Chondrocyte (in vitro differentiated cells): ENCODE measurements at regions not wholly inside any gene's neighbourhood (a gene's known extent, or its start where the extent isn't known, plus 50 kb on each side); places are given as distances from the start of the nearest gene placed in this dataset.
"Not testable (repeated sequence)": the region's sequence is repeated elsewhere in the genome, so short reads cannot be mapped to it uniquely, and the experiment has no call there.

Experiments
- DNase-seq: peaks from one replicate; pipeline ENCODE4 v3.0.0; 2021; ENCODE audit warnings: mixed read lengths, low spot score
- H3K27ac Mint-ChIP-seq: one replicate; pipeline ENCODE4 v1.8.0; 2021; ENCODE audit warnings: mild to moderate bottlenecking, moderate library complexity, mixed read lengths; ENCODE audit not compliant: unreplicated experiment
- H3K27me3 Mint-ChIP-seq: 2 replicates; pipeline ENCODE4 v1.8.0; 2021; ENCODE audit warnings: low read depth, mixed read lengths
- H3K36me3 Mint-ChIP-seq: 2 replicates; pipeline ENCODE4 v1.8.0; 2021; ENCODE audit warnings: low read depth, mixed read lengths
- H3K4me1 Mint-ChIP-seq: 2 replicates; pipeline ENCODE4 v1.8.0; 2021; ENCODE audit warnings: low read depth, mild to moderate bottlenecking, mixed read lengths
- H3K4me3 Mint-ChIP-seq: one replicate; pipeline ENCODE4 v1.8.0; 2021; ENCODE audit warnings: mild to moderate bottlenecking, moderate library complexity, mixed read lengths; ENCODE audit not compliant: unreplicated experiment
- H3K9me3 Mint-ChIP-seq: 2 replicates; pipeline ENCODE4 v1.8.0; 2021; ENCODE audit warnings: low read depth, mixed read lengths
- CTCF ChIP-seq: fragments of 200-600 bp; sonication (generic); IDR thresholded peaks from 2 replicates; pipeline ENCODE4 v1.5.0; 2021; ENCODE audit warnings: antibody characterized with exemption, mild to moderate bottlenecking, moderate library complexity

GRCh38 chr2:131584380-131584779, 56.7 kb downstream of the CCDC74A start:
- H3K4me1 Mint-ChIP-seq, result no peaks in the 10 kb centered on the region
- H3K27me3 Mint-ChIP-seq, result peaks cover 29% of the 10 kb centered on the region
- H3K4me3 Mint-ChIP-seq, result no peak overlapping the region
- H3K36me3 Mint-ChIP-seq, result no peaks in the 10 kb centered on the region
- TF ChIP-seq CTCF, result no peak
- H3K27ac Mint-ChIP-seq, result no peak overlapping the region
- no peak for DNase-seq
- no peaks in the 10 kb centered on the region for H3K9me3 Mint-ChIP-seq

GRCh38 chr2:131584940-131585339, 57.3 kb downstream of the CCDC74A start:
- no peak for DNase-seq
- H3K27me3 Mint-ChIP-seq, result peaks cover 27% of the 10 kb centered on the region
- TF ChIP-seq CTCF, result no peak
- no peaks in the 10 kb centered on the region for H3K9me3 Mint-ChIP-seq
- H3K4me1 Mint-ChIP-seq, result no peaks in the 10 kb centered on the region
- H3K27ac Mint-ChIP-seq, result no peak overlapping the region
- no peak overlapping the region for H3K4me3 Mint-ChIP-seq
- no peaks in the 10 kb centered on the region for H3K36me3 Mint-ChIP-seq

DNA sequence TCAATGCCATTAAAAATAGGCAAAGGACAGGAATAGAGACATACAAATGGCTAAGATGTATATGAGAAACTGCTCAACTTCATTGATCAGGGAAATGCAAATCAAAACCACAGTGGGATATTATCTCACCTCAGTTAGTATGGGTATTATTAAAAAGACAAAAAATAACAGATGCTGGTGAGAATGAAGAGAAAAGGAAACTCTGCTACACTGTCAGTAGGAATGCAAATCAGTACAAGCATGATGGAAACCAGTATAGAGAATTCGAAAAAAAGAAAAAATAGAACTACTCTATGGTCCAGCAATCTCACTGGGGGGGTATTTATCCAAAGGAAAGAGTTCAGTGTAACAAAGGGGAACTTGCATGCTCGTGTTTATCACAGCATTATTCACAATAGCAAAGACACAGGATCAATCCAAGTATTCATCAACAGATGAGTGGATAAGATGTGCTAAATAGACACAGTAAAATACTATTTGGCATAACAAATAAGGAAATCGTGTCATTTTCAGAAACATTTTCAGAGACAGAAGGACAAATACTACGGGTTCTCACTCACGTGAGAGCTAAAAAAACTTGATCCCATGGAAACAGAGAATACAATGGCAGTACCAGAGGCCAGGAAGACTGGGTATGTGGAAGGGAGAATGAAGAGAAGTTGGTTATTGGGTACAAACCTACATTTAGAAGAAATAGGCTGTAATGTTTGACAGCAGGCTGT, 60.6 kb downstream of the CCDC74A start:
- H3K36me3 Mint-ChIP-seq, result no peaks in the 10 kb centered on the region
- no peak for TF ChIP-seq CTCF
- no peak overlapping the region for H3K27ac Mint-ChIP-seq
- H3K27me3 Mint-ChIP-seq, result peaks cover 14% of the 10 kb centered on the region
- no peaks in the 10 kb centered on the region for H3K9me3 Mint-ChIP-seq
- no peak overlapping the region for H3K4me3 Mint-ChIP-seq
- no peaks in the 10 kb centered on the region for H3K4me1 Mint-ChIP-seq
- DNase-seq, result no peak

- not testable (repeated sequence) for H3K4me3 Mint-ChIP-seq, H3K27me3 Mint-ChIP-seq, H3K27ac Mint-ChIP-seq, H3K4me1 Mint-ChIP-seq, H3K36me3 Mint-ChIP-seq, H3K9me3 Mint-ChIP-seq, DNase-seq
Measured at GRCh38 chr2:131589126-131589525, 61.4 kb downstream of the CCDC74A start.

DNA sequence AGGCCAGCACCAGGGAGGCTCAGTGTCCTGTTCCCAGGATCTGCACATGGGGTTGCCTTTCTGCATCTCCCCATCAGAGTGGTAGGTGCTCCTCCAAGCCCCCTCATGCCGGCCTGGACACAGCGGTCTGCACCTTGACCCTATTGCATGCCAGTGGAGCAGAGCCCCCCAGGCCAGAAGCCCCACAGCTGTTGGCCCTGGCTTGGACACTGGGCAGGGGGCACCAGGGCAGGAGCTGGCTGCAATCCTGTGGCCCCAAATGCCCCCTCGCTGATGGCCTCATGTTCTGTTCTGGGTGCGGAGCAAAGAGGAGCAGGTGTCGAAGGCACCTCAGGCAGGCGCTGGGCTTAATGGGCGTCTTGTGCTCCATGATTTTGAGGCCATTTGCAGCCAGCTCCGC, 62.7 kb downstream of the CCDC74A start:
- Mint-ChIP-seq H3K9me3 (no peaks in the 10 kb centered on the region), H3K4me3 (no peak overlapping the region), H3K27me3 (peaks cover 13% of the 10 kb centered on the region), H3K4me1 (no peaks in the 10 kb centered on the region), H3K27ac (no peak overlapping the region), H3K36me3 (no peaks in the 10 kb centered on the region)
- TF ChIP-seq CTCF, result no peak
- DNase-seq, result no peak

- no peaks in the 10 kb centered on the region for H3K9me3 Mint-ChIP-seq
- H3K27me3 Mint-ChIP-seq, result peaks cover 14% of the 10 kb centered on the region
- no peak for TF ChIP-seq CTCF
- no peak for DNase-seq
- H3K36me3 Mint-ChIP-seq, result no peaks in the 10 kb centered on the region
- H3K4me3 Mint-ChIP-seq, result no peak overlapping the region
- no peaks in the 10 kb centered on the region for H3K4me1 Mint-ChIP-seq
- H3K27ac Mint-ChIP-seq, result no peak overlapping the region
Measured at GRCh38 chr2:131590896-131591295, 63.2 kb downstream of the CCDC74A start.

GRCh38 chr2:131596561-131596960, 68.9 kb downstream of the CCDC74A start:
- H3K4me3 Mint-ChIP-seq, H3K36me3 Mint-ChIP-seq, H3K27ac Mint-ChIP-seq, H3K4me1 Mint-ChIP-seq, H3K9me3 Mint-ChIP-seq, DNase-seq: not testable (repeated sequence)
- H3K27me3 Mint-ChIP-seq, result peaks cover 16% of the 10 kb centered on the region

GRCh38 chr2:131602444-131602843, 74.8 kb downstream of the CCDC74A start:
- H3K9me3 Mint-ChIP-seq, H3K4me3 Mint-ChIP-seq, H3K36me3 Mint-ChIP-seq, H3K4me1 Mint-ChIP-seq, H3K27ac Mint-ChIP-seq, DNase-seq: not testable (repeated sequence)
- H3K27me3 Mint-ChIP-seq, result peaks cover 16% of the 10 kb centered on the region
